SK-N-SH (cell line): ENCODE measurements at regions not wholly inside any gene's neighbourhood (a gene's known extent, or its start where the extent isn't known, plus 50 kb on each side); places are given as distances from the start of the nearest gene placed in this dataset.

ENCODE experiments used
- CTCF ChIA-PET: fragments of 300-600, 350-600 bp; formaldehyde crosslinking; extraction: SDS; loops from one replicate; lab custom pipeline; 2021; lab: Yijun Ruan, JAX
- POLR2A ChIA-PET: fragments of 350-600 bp; sonication (Branson Sonifier 250); formaldehyde crosslinking; extraction: SDS; loops from one replicate; lab custom pipeline; 2020; ENCODE audit warnings: antibody characterized with exemption, inconsistent platforms; lab: Yijun Ruan, JAX
- DNase-seq: peaks from one replicate; pipeline ENCODE4 v3.0.0; 2012
- H2AFZ ChIP-seq: fragments of 200-600 bp; sonication (generic); 2 replicates; pipeline ENCODE4 v1.8.1; 2016; ENCODE audit warnings: antibody characterized with exemption, mild to moderate bottlenecking, low read depth
- H3F3A ChIP-seq: fragments of 200-600 bp; sonication (generic); replicated peaks from 2 replicates; pipeline ENCODE3; 2016; ENCODE audit warnings: antibody characterized with exemption, mild to moderate bottlenecking; ENCODE audit not compliant: insufficient read depth
- H3K27ac ChIP-seq, 2 experiments: fragments of 200-500 bp in 1 of 2; fragments of 200-600 bp in 1 of 2; sonication (Bioruptor generic) in 1 of 2; sonication (generic), shearing (Covaris generic) in 1 of 2; 2 replicates each; pipeline versions ENCODE4 v1.5.1 to v1.6.1; 2014 to 2016; ENCODE audit warnings: low read depth in 2 of 2, inconsistent platforms in 1 of 2, low read length in 1 of 2, mild to moderate bottlenecking in 1 of 2, mixed read lengths in 1 of 2
- H3K27me3 ChIP-seq: fragments of 200-600 bp; sonication (generic), shearing (Covaris generic); 2 replicates; pipeline ENCODE4 v1.6.1; 2016; ENCODE audit warnings: mixed run types; ENCODE audit not compliant: insufficient read depth
- H3K36me3 ChIP-seq, 2 experiments: fragments of 200-500 bp in 1 of 2; fragments of 200-600 bp in 1 of 2; sonication (Bioruptor generic) in 1 of 2; sonication (generic) in 1 of 2; replicated peaks in 1 of 2; 2 replicates each; pipeline versions ENCODE3 to v1.5.1; 2014 to 2016; ENCODE audit warnings: low read length in 1 of 2, mild to moderate bottlenecking in 1 of 2; ENCODE audit not compliant: insufficient read depth in 2 of 2, control insufficient read depth in 1 of 2
- H3K4me1 ChIP-seq, 2 experiments: fragments of 200-500 bp in 1 of 2; fragments of 200-600 bp in 1 of 2; sonication (Bioruptor generic) in 1 of 2; sonication (generic), shearing (Covaris generic) in 1 of 2; 2 replicates each; pipeline versions ENCODE4 v1.5.1 to v1.6.1; 2014 to 2016; ENCODE audit warnings: low read depth in 1 of 2, low read length in 1 of 2, mixed run types in 1 of 2; ENCODE audit not compliant: insufficient read depth in 2 of 2, control insufficient read depth in 1 of 2
- H3K4me2 ChIP-seq: fragments of 200-600 bp; sonication (generic), shearing (Covaris generic); 2 replicates; pipeline ENCODE4 v1.6.1; 2017; ENCODE audit warnings: mixed run types
- H3K4me3 ChIP-seq, 2 experiments: fragments of 200-500 bp in 1 of 2; fragments of 200-600 bp in 1 of 2; sonication (Bioruptor generic) in 1 of 2; sonication (generic), shearing (Covaris generic) in 1 of 2; 2 replicates each; pipeline versions ENCODE4 v1.5.1 to v1.8.1; 2014 to 2016; ENCODE audit warnings: low read depth in 2 of 2, inconsistent platforms in 1 of 2, low read length in 1 of 2, mild to moderate bottlenecking in 1 of 2, mixed read lengths in 1 of 2, moderate library complexity in 1 of 2
- H3K79me2 ChIP-seq: fragments of 200-600 bp; sonication (generic); 2 replicates; pipeline ENCODE4 v1.8.1; 2017; ENCODE audit warnings: mild to moderate bottlenecking; ENCODE audit not compliant: insufficient read depth
- H3K9ac ChIP-seq: fragments of 200-600 bp; sonication (generic); 2 replicates; pipeline ENCODE4 v1.6.1; 2017; ENCODE audit warnings: mixed run types
- H3K9me2 ChIP-seq: fragments of 200-600 bp; sonication (generic); 2 replicates; pipeline ENCODE4 v1.6.1; 2017; ENCODE audit warnings: mixed run types
- H3K9me3 ChIP-seq: fragments of 200-600 bp; sonication (generic); 2 replicates; pipeline ENCODE4 v1.6.1; 2017; ENCODE audit warnings: mixed run types, mild to moderate bottlenecking, moderate library complexity
- H4K20me1 ChIP-seq: fragments of 200-600 bp; sonication (generic); 2 replicates; pipeline ENCODE4 v1.6.1; 2017; ENCODE audit warnings: mild to moderate bottlenecking, mixed run types; ENCODE audit not compliant: insufficient read depth
- CHD2 ChIP-seq: fragments of 150-350 bp; IDR thresholded peaks from 2 replicates; pipeline ENCODE4 v1.6.1; 2018; ENCODE audit warnings: low read length; ENCODE audit not compliant: partially characterized antibody
- CTCF ChIP-seq: fragments of 200-600 bp; sonication (generic); IDR thresholded peaks from 2 replicates; pipeline ENCODE4 v1.6.1; 2017; ENCODE audit warnings: antibody characterized with exemption, mild to moderate bottlenecking, moderate library complexity
- ELF1 ChIP-seq: IDR thresholded peaks from 2 replicates; pipeline ENCODE4 v1.4.0; 2012
- EP300 ChIP-seq, 2 experiments: IDR thresholded peaks; 2 replicates each; pipeline versions ENCODE4 v1.4.0 to v1.6.1; 2012; ENCODE audit warnings: borderline replicate concordance in 1 of 2, low read depth in 1 of 2, low read length in 1 of 2
- EZH2phosphoT487 ChIP-seq: fragments of 200-600 bp; sonication (generic); IDR thresholded peaks from 2 replicates; pipeline ENCODE4 v1.6.1; 2017; ENCODE audit warnings: low read depth, mixed run types, mild to moderate bottlenecking, antibody characterized with exemption, moderate library complexity, borderline replicate concordance
- GABPA ChIP-seq: IDR thresholded peaks from 2 replicates; pipeline ENCODE4 v1.4.0; 2012; ENCODE audit warnings: low read depth, mild to moderate bottlenecking
- JUND ChIP-seq: IDR thresholded peaks from 2 replicates; pipeline ENCODE4 v1.4.0; 2012
- MEF2A ChIP-seq: IDR thresholded peaks from 2 replicates; pipeline ENCODE4 v1.4.0; 2012; ENCODE audit warnings: low read depth, borderline replicate concordance
- PBX3 ChIP-seq: IDR thresholded peaks from 2 replicates; pipeline ENCODE4; 2012
- REST ChIP-seq: IDR thresholded peaks from 2 replicates; pipeline ENCODE4 v1.6.1; 2012; ENCODE audit warnings: mild to moderate bottlenecking, low read depth, low read length, moderate library complexity
- RFX5 ChIP-seq: IDR thresholded peaks from 2 replicates; pipeline ENCODE4 v1.6.1; 2012; ENCODE audit warnings: mild to moderate bottlenecking, improper control_type of control experiment, low read length
- RXRA ChIP-seq: IDR thresholded peaks from 2 replicates; pipeline ENCODE4 v1.4.0; 2012; ENCODE audit warnings: low read depth, mild to moderate bottlenecking, borderline replicate concordance
- SIN3A ChIP-seq: IDR thresholded peaks from 2 replicates; pipeline ENCODE4 v1.6.1; 2012; ENCODE audit warnings: low read depth, mild to moderate bottlenecking, low read length, moderate library complexity, borderline replicate concordance
- TAF1 ChIP-seq: IDR thresholded peaks from 2 replicates; pipeline ENCODE4 v1.6.1; 2012; ENCODE audit warnings: low read depth, mild to moderate bottlenecking, low read length, moderate library complexity, borderline replicate concordance
- USF2 ChIP-seq: fragments of 150-350 bp; IDR thresholded peaks from 2 replicates; pipeline ENCODE4 v1.6.1; 2017; ENCODE audit warnings: antibody characterized with exemption, low read length, low read depth, borderline replicate concordance
- YY1 ChIP-seq: IDR thresholded peaks from 2 replicates; pipeline ENCODE4 v1.4.0; 2012; ENCODE audit warnings: low read depth, mild to moderate bottlenecking
- WGBS: methylation state at CpG from one replicate; pipeline ENCODE4 v1.1.6; 2017; ENCODE audit warnings: low lambda C conversion rate; 5-methylcytosine and 5-hydroxymethylcytosine counted together
- TF ChIP-seq, protein P1 (sequence below): IDR thresholded peaks from 2 replicates; pipeline ENCODE4 v1.4.0; 2012; ENCODE audit warnings: low read depth, borderline replicate concordance
- TF ChIP-seq, protein P2 (sequence below): IDR thresholded peaks from 2 replicates; pipeline ENCODE4 v1.4.0; 2012; ENCODE audit warnings: low read depth, borderline replicate concordance

- no peak for DNase-seq
- ChIA-PET CTCF (no interaction called here), POLR2A (no interaction called here)
- Histone ChIP-seq H3K4me1 (peaks cover 2 to 9% of the 10 kb centered on the region in 2 experiments; a peak in 2 of 4 replicates), H2AFZ (no peak overlapping the region), H3K9ac (no peak overlapping the region), H3K9me3 (no peaks in the 10 kb centered on the region), H3F3A (no peaks in the 10 kb centered on the region), H3K9me2 (no peaks in the 10 kb centered on the region), H3K4me3 (no peak overlapping the region), H3K79me2 (no peaks in the 10 kb centered on the region), H3K36me3 (no peaks in the 10 kb centered on the region), H3K27me3 (no peaks in the 10 kb centered on the region), H3K4me2 (no peak overlapping the region), H3K27ac (no peak overlapping the region), H4K20me1 (no peaks in the 10 kb centered on the region)
- WGBS: 92% methylated on average over 1 of the region's 1 CpG
- TF ChIP-seq ELF1 (no peak), MEF2A (no peak), USF2 (no peak), GABPA (no peak), EP300 (IDR thresholded peaks at IDR 0.05; ENCODE audit: borderline replicate concordance in 1 of 2, low read depth in 1 of 2, low read length in 1 of 2) (no peak), TAF1 (no peak), PBX3 (no peak), REST (no peak), JUND (no peak), RFX5 (no peak), CTCF (no peak), EZH2phosphoT487 (no peak), CHD2 (no peak), YY1 (no peak), RXRA (no peak), SIN3A (no peak)
- TF ChIP-seq, protein P1, sequence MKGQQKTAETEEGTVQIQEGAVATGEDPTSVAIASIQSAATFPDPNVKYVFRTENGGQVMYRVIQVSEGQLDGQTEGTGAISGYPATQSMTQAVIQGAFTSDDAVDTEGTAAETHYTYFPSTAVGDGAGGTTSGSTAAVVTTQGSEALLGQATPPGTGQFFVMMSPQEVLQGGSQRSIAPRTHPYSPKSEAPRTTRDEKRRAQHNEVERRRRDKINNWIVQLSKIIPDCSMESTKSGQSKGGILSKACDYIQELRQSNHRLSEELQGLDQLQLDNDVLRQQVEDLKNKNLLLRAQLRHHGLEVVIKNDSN: no peak
- TF ChIP-seq, protein P2, sequence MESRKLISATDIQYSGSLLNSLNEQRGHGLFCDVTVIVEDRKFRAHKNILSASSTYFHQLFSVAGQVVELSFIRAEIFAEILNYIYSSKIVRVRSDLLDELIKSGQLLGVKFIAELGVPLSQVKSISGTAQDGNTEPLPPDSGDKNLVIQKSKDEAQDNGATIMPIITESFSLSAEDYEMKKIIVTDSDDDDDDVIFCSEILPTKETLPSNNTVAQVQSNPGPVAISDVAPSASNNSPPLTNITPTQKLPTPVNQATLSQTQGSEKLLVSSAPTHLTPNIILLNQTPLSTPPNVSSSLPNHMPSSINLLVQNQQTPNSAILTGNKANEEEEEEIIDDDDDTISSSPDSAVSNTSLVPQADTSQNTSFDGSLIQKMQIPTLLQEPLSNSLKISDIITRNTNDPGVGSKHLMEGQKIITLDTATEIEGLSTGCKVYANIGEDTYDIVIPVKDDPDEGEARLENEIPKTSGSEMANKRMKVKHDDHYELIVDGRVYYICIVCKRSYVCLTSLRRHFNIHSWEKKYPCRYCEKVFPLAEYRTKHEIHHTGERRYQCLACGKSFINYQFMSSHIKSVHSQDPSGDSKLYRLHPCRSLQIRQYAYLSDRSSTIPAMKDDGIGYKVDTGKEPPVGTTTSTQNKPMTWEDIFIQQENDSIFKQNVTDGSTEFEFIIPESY: no peak
These were observed 474.1 kb upstream of the KCNMB2 start for GRCh38 chr3:178062126-178062525.
